Endothelial cell of umbilical vein (primary cell): ENCODE measurements at regions not wholly inside any gene's neighbourhood (a gene's known extent, or its start where the extent isn't known, plus 50 kb on each side); places are given as distances from the start of the nearest gene placed in this dataset.

Experiments
- BruUV-seq: library from RNA; stranded (reverse); fragments of 400-500 nt; replicated peaks from 2 replicates; lab custom pipeline; 2021; lab: Mats Ljungman, UMichigan
- CTCF ChIA-PET: fragments of 300-600, 350-600 bp; sonication (Branson Sonifier 250); formaldehyde crosslinking; loops from one replicate; lab custom pipeline; 2021; ENCODE audit warnings: antibody characterized with exemption, inconsistent platforms; lab: Charles Lee
- POLR2A ChIA-PET: fragments of 300-600, 350-600 bp; sonication (Branson Sonifier 250); formaldehyde crosslinking; loops from one replicate; lab custom pipeline; 2021; ENCODE audit warnings: antibody characterized with exemption, inconsistent platforms; lab: Charles Lee
- DNase-seq: peaks from one replicate; pipeline ENCODE4 v3.0.0-alpha.2; 2011; ENCODE audit warnings: low read depth, low spot score
- FAIRE-seq: peaks from 2 replicates; lab custom pipeline; 2011; peaks lifted over from hg19 to GRCh38; lab: Jason Lieb, UNC
- H2AFZ ChIP-seq: 2 replicates; pipeline ENCODE4 v1.6.0; 2012; ENCODE audit warnings: low read depth, low read length, control low read depth, inconsistent platforms
- H3K27ac ChIP-seq: 2 replicates; pipeline ENCODE4 v1.5.1; 2011; ENCODE audit warnings: low read depth, mild to moderate bottlenecking, control low read depth, low read length, moderate library complexity; ENCODE audit not compliant: insufficient read depth
- H3K27me3 ChIP-seq, 2 experiments: 2 replicates each; pipeline versions ENCODE4 v1.6.0 to v1.6.1; 2011; ENCODE audit warnings: low read length in 2 of 2, mixed read lengths in 1 of 2; ENCODE audit not compliant: control insufficient read depth in 2 of 2, insufficient read depth in 2 of 2
- H3K36me3 ChIP-seq, 2 experiments: 2 replicates in 1 of 2; 3 replicates in 1 of 2; pipeline ENCODE4 v1.5.1; 2011; ENCODE audit warnings: low read length in 2 of 2, mild to moderate bottlenecking in 1 of 2, moderate library complexity in 1 of 2; ENCODE audit not compliant: control insufficient read depth in 2 of 2, insufficient read depth in 2 of 2; ENCODE audit errors: extremely low read depth in 1 of 2
- H3K4me1 ChIP-seq: 3 replicates; pipeline ENCODE4 v1.5.1; 2011; ENCODE audit warnings: mild to moderate bottlenecking, low read length; ENCODE audit not compliant: control insufficient read depth, insufficient read depth; ENCODE audit errors: extremely low read depth
- H3K4me2 ChIP-seq: 2 replicates; pipeline ENCODE4 v1.6.1; 2011; ENCODE audit warnings: low read length, control low read depth, mixed read lengths; ENCODE audit not compliant: insufficient read depth
- H3K4me3 ChIP-seq, 3 experiments: fragments of 200-600 bp in 1 of 3; sonication (generic), shearing (Covaris generic) in 1 of 3; replicated peaks in 1 of 3; 2 replicates each; pipeline ENCODE4 v1.5.1; 2011 to 2016; ENCODE audit warnings: control low read depth in 3 of 3, low read length in 3 of 3, mild to moderate bottlenecking in 2 of 3, inconsistent platforms in 1 of 3, low read depth in 1 of 3, moderate library complexity in 1 of 3; ENCODE audit not compliant: insufficient read depth in 1 of 3
- H3K79me2 ChIP-seq: 2 replicates; pipeline ENCODE4 v1.6.0; 2012; ENCODE audit warnings: low read length, inconsistent platforms; ENCODE audit not compliant: control insufficient read depth, insufficient read depth
- H3K9ac ChIP-seq: replicated peaks from 2 replicates; pipeline ENCODE3; 2011; ENCODE audit warnings: low read length, control low read depth; ENCODE audit not compliant: insufficient read depth; ENCODE audit errors: extremely low read depth
- H3K9me1 ChIP-seq: replicated peaks from 3 replicates; pipeline ENCODE4 v1.6.0; 2011; ENCODE audit warnings: mild to moderate bottlenecking, low read length; ENCODE audit not compliant: control insufficient read depth, insufficient read depth; ENCODE audit errors: extremely low read depth
- H3K9me3 ChIP-seq: replicated peaks from 2 replicates; pipeline ENCODE4 v1.5.1; 2012; ENCODE audit warnings: low read length, inconsistent platforms; ENCODE audit not compliant: control insufficient read depth, insufficient read depth
- H4K20me1 ChIP-seq: replicated peaks from 2 replicates; pipeline ENCODE3; 2011; ENCODE audit warnings: mild to moderate bottlenecking, low read length; ENCODE audit not compliant: control insufficient read depth, insufficient read depth; ENCODE audit errors: extremely low read depth
- CTCF ChIP-seq, 2 donors: IDR thresholded peaks; 1 replicate in 1 of 2; 2 replicates in 1 of 2; pipeline ENCODE4 v1.5.1; 2011; ENCODE audit warnings: low read length in 2 of 2, mild to moderate bottlenecking in 2 of 2, moderate library complexity in 2 of 2, control low read depth in 1 of 2, inconsistent platforms in 1 of 2, low read depth in 1 of 2; ENCODE audit not compliant: insufficient read depth in 1 of 2; ENCODE audit errors: extremely low read depth in 1 of 2
- EZH2 ChIP-seq: IDR thresholded peaks from 2 replicates; pipeline ENCODE4 v1.6.1; 2012; ENCODE audit warnings: borderline replicate concordance, low read depth, mild to moderate bottlenecking, moderate library complexity, low read length, inconsistent platforms; ENCODE audit not compliant: severe bottlenecking
- FOS ChIP-seq: IDR thresholded peaks from 2 replicates; pipeline ENCODE4 v1.6.1; 2011; ENCODE audit warnings: mild to moderate bottlenecking, low read length, moderate library complexity, borderline replicate concordance; ENCODE audit not compliant: insufficient read depth
- GATA2 ChIP-seq: IDR thresholded peaks from 2 replicates; pipeline ENCODE4 v1.7.0; 2011; ENCODE audit warnings: low read depth, mild to moderate bottlenecking, moderate library complexity, mixed read lengths, low read length; ENCODE audit not compliant: insufficient read length, insufficient read depth
- JUN ChIP-seq: IDR thresholded peaks from 2 replicates; pipeline ENCODE4 v1.6.1; 2011; ENCODE audit warnings: borderline replicate concordance, low read depth; ENCODE audit not compliant: insufficient read length, insufficient read depth
- MAX ChIP-seq: IDR thresholded peaks from 2 replicates; pipeline ENCODE4 v1.6.1; 2011; ENCODE audit not compliant: insufficient read depth, insufficient read length
- MYC ChIP-seq: IDR thresholded peaks from one replicate; pipeline ENCODE4 v1.6.1; 2011; ENCODE audit warnings: mild to moderate bottlenecking, low read depth, low read length
- POLR2A ChIP-seq: IDR thresholded peaks from 2 replicates; pipeline ENCODE4 v1.6.1; 2012; ENCODE audit warnings: low read depth, mild to moderate bottlenecking, control low read depth, low read length
- POLR2AphosphoS5 ChIP-seq: IDR thresholded peaks from 2 replicates; pipeline ENCODE4 v1.6.1; 2012; ENCODE audit warnings: low read depth, mild to moderate bottlenecking, control low read depth, low read length, moderate library complexity; ENCODE audit not compliant: insufficient read depth
- dilution Hi-C: fragments of 300-500 bp; cut with MboI; formaldehyde crosslinking; loops from one replicate; pipeline ENCODE4 v1.15.0; 2019; ENCODE audit warnings: low sequenced_read_pairs; ENCODE audit not compliant: extremely low pct_ligation_motif_present
- intact Hi-C: fragments of 100-400 bp; cut with micrococcal nuclease; formaldehyde crosslinking; loops from one replicate; pipeline ENCODE4 v1.10.0; 2022

- Histone ChIP-seq H3K27me3 (peaks cover 0 to 2% of the 10 kb centered on the region in 2 experiments), H3K79me2 (no peaks in the 10 kb centered on the region), H3K4me1 (no peaks in the 10 kb centered on the region), H2AFZ (no peak overlapping the region), H3K36me3 (no peaks in the 10 kb centered on the region), H3K9ac (no peak overlapping the region), H4K20me1 (no peaks in the 10 kb centered on the region), H3K9me1 (no peaks in the 10 kb centered on the region), H3K4me3 (no peak overlapping the region), H3K27ac (no peak overlapping the region), H3K9me3 (no peaks in the 10 kb centered on the region), H3K4me2 (no peak overlapping the region)
- ChIA-PET CTCF (interaction anchor here (0.7 kb wide), 1 partner anchor 331 kb away, joined by 3 read pairs; no protein-coding TSS in a partner anchor), POLR2A (no interaction called here)
- DNase-seq (no peak), FAIRE-seq (no peak)
- dilution Hi-C loops = no loop called here
- intact Hi-C loops = no loop called here
- BruUV-seq = no TSS peak
- no peak for TF ChIP-seq FOS
- TF ChIP-seq CTCF (IDR thresholded peaks at IDR 0.05; ENCODE audit: extremely low read depth in 1 of 2, insufficient read depth in 1 of 2, low read depth in 1 of 2, low read length in 2 of 2) = no peak
- no peak for TF ChIP-seq EZH2
- TF ChIP-seq POLR2A = no peak
- TF ChIP-seq MAX = no peak
- no peak for TF ChIP-seq MYC
- TF ChIP-seq GATA2 = no peak
- no peak for TF ChIP-seq JUN
- TF ChIP-seq POLR2AphosphoS5 = no peak
Measured at GRCh38 chr10:78532480-78533042, 498.9 kb downstream of the RPS24 start.
